ENCODE measurements at regions not wholly inside any gene's neighbourhood (a gene's known extent, or its start where the extent isn't known, plus 50 kb on each side); places are given as distances from the start of the nearest gene placed in this dataset.

DNA sequence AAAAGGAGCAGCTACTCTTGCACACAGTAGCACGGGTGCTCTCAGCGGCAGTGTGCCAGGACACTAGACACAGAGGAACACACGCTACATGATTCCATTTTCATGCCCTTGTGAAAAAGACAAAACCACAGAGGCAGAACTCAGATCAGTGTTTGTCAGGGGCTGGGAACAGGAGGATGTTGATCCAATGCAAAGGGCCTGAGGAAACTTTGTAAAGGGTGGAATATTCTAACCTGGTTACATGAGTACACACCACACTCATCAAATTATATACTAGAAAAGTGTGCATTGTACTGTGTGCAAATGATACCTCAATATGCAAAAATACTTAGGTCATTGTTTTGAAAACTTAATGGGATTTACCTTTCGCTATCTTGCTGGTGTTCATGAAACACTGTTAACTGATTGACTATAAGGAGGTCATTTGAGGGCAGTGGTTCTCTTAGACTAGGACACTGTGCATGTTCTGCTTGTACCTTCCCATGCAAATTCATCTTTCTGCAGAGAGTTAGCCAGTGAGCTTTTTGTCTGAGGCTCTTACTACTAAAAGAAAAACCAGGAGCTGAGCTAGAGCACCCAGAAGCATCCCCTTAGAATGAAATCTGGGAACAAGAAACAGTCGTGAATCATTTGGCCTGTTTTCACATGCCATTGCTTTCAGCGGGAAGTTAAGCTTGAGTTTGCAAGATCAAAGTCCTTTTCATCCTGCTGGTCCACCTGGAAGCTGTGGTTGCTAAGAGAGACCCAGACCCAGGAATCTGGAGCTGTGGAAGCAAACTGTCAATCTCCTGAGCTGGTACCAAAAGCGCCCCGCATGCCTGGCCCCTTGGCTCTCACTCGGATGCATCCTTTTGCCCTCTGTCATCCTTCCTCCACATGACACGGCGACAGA, 204.8 kb downstream of the TTLL2 start:
- DNase-seq (ENCODE audit: low spot score in 2 of 2): no peak
- intact Hi-C loops (cut with DNase I; ENCODE audit: low total_unique reads): no loop called here
- TF ChIP-seq POLR2A (IDR thresholded peaks at IDR 0.05) (no peak), CTCF (IDR thresholded peaks at IDR 0.05) (no peak)
- 73 to 80% methylated on average over 11 of the region's 11 CpGs for WGBS, 2 donors
- H3K4me3 ChIP-seq (ENCODE audit: low read depth, poor library complexity, severe bottlenecking): no peak overlapping the region

DNA sequence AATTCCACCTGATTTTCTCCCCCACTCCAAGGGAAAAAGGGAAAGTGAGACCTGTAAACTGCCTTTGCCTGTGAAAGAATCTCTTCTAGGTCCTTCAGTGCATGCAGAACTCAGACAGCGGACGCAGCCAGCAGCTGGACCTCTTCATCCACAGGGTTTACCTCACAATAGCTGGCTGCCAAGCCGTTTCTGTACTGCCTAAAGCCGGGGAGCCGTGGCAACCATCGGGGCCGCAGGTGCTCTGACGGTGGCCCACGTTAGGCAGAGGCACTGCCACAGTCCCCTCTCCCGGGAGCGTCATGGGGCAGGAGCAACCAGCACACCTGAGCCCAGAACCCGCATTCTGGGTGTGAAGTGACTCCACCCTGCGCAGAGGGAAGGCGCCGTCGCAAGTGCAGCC, 206.1 kb downstream of the TTLL2 start:
- TF ChIP-seq CTCF (IDR thresholded peaks at IDR 0.05) (no peak), POLR2A (IDR thresholded peaks at IDR 0.05) (no peak)
- DNase-seq (ENCODE audit: low spot score in 2 of 2): no peak
- no peak overlapping the region for H3K4me3 ChIP-seq (ENCODE audit: low read depth, poor library complexity, severe bottlenecking)
- 76 to 88% methylated on average over 16 of the region's 16 CpGs for whole genome bisulfite sequencing, 2 donors
- intact Hi-C loops (cut with DNase I; ENCODE audit: low total_unique reads): no loop called here

GRCh38 chr6:167532410-167533288, 207.8 kb downstream of the TTLL2 start:
- TF ChIP-seq CTCF (IDR thresholded peaks at IDR 0.05) (no peak), POLR2A (IDR thresholded peaks at IDR 0.05) (no peak)
- intact Hi-C loops (cut with DNase I; ENCODE audit: low total_unique reads): no loop called here
- H3K4me3 ChIP-seq (ENCODE audit: low read depth, poor library complexity, severe bottlenecking): no peak overlapping the region
- WGBS, 2 donors: 81 to 90% methylated on average over 17 of the region's 17 CpGs
- no peak for DNase-seq (ENCODE audit: low spot score in 2 of 2)

DNA sequence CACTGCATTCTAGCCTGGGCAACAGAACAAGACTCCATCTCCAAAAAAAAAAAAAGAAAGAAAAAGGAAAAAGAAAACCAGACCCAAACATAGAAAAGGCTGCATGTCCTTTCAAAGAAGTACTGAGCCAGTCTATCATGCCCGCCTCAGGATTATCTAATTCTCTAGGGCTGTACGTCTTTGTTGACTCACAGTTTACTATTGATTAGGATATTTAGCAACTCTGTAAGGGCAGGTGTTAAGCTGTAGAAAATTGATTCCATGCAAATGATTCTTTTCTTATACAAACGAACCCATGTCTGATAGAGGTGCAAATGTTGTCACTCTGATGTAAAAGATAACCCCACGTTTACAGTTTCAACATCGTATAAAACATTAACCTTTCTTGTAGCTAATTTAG, 209.0 kb downstream of the TTLL2 start:
- WGBS, 2 donors: 47 to 48% methylated on average over 5 of the region's 5 CpGs
- H3K4me3 ChIP-seq (ENCODE audit: low read depth, poor library complexity, severe bottlenecking): no peak overlapping the region
- intact Hi-C loops (cut with DNase I; ENCODE audit: low total_unique reads): no loop called here
- TF ChIP-seq POLR2A (IDR thresholded peaks at IDR 0.05): no peak
- no peak for TF ChIP-seq CTCF (IDR thresholded peaks at IDR 0.05)
- no peak for DNase-seq (ENCODE audit: low spot score in 2 of 2)

- WGBS, 2 donors: 90 to 94% methylated on average over 2 of the region's 2 CpGs
- no peak for DNase-seq (ENCODE audit: low spot score in 2 of 2)
- H3K4me3 ChIP-seq (ENCODE audit: low read depth, poor library complexity, severe bottlenecking): no peak overlapping the region
- TF ChIP-seq CTCF (IDR thresholded peaks at IDR 0.05) (no peak), POLR2A (IDR thresholded peaks at IDR 0.05) (no peak)
- intact Hi-C loops (cut with DNase I; ENCODE audit: low total_unique reads): no loop called here
Observed at GRCh38 chr6:167537816-167538215, 212.9 kb downstream of the TTLL2 start.

Data from lower leg skin (tissue), 4 donors.